GM04503 (cell line): ENCODE measurements at regions not wholly inside any gene's neighbourhood (a gene's known extent, or its start where the extent isn't known, plus 50 kb on each side); places are given as distances from the start of the nearest gene placed in this dataset.
"Not testable (repeated sequence)": the region's sequence is repeated elsewhere in the genome, so short reads cannot be mapped to it uniquely, and the experiment has no call there.

ENCODE experiments used
- DNase-seq: peaks from one replicate; pipeline ENCODE4 v3.0.0-alpha.2; 2012; ENCODE audit warnings: low read depth

DNA sequence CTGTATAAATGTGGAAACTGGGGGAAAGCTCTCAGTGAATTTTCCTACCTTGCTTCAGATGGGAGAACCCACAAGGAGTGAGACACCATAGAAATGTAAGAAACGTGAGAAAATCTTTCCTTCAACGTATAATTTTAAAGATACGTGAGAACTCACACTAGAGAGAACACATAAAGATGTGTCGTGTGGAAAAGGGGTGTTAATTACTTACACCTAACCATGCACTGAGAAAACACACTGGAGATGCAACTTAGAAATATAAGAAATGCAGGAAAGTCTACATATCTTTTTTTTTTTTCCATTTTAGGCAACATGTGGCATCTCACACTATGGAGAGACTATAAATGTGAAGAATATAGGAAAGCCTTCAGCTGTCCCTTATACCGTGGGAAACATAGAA is 352.9 kb upstream of the NETO1 start:
- no peak for DNase-seq

GRCh38 chr18:73218293-73218692 is 350.5 kb upstream of the NETO1 start:
- no peak for DNase-seq

DNA sequence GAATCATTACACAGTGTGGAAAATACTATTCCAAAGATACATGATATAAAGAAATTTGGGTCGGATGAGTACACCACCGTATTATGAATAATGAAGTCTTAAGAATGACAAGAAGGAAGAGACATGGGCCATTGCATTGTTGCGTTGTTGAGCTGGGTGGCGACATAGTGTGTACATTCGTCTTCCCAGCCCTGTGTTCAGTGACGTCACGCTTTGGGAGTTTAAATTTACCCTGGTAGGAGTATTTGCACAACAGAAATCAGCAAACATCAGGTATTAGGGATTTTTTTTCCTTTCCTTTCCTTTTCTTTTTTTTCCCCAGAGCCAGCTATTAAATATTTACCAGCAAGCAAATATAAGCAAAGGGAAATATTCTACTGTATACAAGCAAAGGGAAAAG is 347.2 kb upstream of the NETO1 start:
- no peak for DNase-seq

DNA sequence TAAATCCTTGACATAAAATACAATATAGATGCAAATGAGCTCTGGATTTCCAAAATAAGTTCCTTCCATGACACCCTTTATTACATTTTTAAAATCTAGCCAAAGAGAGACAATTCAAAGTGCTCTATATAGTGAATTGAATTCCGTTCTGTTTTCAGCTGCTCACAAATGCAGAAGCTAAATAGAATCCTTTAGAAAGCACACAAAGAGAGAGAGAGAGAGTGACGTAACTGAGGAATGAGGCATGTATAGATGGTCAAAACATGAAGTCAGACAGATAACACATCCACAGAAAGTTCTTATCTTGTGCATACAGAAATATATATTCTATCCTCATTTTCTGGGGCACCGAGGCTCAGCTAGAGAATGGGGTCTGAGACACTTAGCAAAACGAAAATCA is 344.7 kb upstream of the NETO1 start:
- DNase-seq = no peak

DNA sequence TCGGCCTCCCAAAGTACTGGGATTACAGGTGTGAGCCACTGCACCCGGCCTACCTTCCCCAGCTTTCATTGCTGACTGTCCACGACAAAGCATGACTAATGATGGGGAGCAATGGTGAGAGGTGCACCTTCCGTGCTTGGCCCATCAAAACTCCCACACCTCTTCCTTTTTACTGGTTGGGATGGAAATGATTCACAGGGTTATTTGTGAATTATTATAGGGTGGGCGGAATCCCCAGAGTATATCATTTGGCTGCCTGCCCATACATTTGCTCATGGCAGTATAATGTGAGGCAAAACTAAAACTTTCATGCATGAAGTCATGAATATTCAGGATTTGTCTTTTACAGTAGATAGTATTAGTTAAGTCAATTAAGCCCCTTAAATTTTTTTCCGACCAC is 334.2 kb upstream of the NETO1 start:
- DNase-seq = no peak

DNA sequence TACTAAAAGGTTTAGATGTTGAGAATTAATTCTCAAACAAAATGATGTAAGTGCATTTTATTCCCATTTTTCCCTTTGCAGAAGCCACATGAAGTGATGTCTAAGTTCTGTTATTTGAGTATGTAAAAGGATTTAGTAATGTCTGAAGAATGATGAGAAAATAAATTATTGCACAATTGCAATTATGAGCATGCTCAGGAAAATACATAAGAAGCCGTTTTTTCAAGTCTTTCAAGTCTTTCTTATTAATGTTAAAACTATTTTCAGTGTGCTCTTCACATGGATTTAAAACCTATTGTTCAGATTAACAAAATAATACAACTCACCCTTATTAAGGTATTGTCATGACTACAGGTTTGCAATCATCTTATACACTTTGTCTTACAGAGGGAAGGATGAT is 331.4 kb upstream of the NETO1 start:
- DNase-seq = no peak

DNA sequence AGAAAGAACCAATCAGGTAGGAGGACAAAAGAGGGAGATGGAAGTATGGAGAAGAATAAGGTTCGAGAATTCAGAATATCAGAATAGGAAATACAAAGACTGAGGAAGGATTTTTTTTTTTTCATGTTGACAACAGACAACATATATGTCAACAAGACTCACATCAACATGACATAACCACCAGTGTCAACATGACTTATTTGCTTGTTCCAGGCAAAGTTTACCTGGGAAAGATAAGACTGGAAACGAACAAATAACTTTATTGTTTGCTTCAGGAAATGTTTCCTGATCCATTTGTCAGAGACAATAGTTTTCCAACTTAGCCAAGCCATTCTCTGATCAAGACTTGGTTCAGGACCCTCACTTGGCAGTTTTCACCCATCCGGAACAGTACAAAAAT is 321.9 kb upstream of the NETO1 start:
- no peak for DNase-seq

DNA sequence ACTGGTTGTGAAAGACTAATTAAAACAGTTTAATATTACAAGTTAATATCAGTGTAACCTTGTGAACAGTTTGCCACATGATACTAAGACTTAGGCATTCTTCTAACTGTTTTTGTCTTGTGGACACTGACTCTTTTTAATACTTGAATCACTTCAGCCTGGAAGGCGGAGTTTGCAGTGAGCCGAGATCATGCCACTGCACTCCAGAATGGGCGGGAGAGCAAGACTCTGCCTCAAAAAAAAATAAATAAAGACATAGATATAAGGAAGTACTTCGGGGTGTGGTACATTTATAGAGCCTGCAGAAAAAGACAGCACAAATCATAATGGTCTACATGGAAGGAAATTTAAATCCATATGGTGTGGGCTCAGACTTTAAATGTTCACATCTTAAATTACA is 300.4 kb upstream of the NETO1 start:
- DNase-seq = no peak

DNA sequence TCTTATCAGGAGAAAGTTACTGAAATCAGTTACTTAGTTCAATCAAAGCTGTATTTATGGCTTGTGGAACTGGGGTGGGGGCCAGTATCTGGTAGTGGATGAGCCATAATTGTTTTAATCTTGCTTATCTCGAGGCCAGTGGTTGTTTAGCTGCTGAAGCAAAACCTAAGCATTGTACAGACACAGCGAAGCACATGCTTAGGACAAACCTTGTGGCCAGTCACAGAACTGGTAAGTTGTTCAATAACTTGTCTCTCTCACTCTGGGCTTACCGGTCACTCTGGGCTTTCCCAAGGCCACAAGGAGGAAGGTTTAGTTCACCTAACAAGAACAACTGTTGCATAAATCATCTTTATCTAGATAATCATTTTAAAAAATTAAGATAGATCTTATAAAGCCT is 296.6 kb upstream of the NETO1 start:
- no peak for DNase-seq

DNA sequence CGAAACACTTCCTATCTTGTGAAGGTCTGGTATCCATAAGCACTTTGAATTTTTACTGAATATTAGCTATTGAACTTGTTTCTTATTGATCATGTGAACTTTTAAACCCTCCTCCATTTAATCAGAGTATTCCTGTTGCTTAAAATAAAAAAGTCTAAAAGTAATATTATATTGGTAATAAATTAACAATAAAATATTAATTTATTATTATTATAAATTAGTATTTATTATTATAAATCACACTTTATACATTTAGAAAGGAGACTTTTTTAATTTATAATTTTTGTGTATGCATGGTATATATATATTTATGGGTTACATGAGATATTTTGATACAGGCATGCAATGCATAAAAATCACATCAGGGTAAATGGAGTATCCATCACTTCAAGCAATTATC is 295.4 kb upstream of the NETO1 start:
- no peak for DNase-seq

- no peak for DNase-seq
These were observed 288.3 kb upstream of the NETO1 start for GRCh38 chr18:73156117-73156516.

- no peak for DNase-seq
These were observed 285.5 kb upstream of the NETO1 start for GRCh38 chr18:73153271-73153670.

GRCh38 chr18:73151086-73151485 is 283.3 kb upstream of the NETO1 start:
- DNase-seq = no peak

DNA sequence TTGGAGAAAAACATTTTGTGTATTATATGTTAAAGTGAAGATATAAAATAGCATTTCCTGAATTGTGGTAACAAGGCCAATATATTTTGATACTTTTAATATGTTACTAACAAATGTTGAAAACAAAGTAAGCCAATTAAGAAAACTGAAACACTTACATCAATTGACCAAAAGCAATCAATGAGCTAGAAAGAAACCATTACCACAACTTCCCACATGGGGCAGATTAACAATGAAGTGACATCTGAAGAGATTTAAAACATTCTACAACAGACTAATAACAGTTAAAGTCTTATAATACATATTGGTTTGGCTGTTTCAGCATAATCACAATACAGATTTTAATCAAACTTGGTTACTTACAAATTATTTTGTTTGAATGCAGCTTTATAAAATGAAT is 282.4 kb upstream of the NETO1 start:
- no peak for DNase-seq

DNA sequence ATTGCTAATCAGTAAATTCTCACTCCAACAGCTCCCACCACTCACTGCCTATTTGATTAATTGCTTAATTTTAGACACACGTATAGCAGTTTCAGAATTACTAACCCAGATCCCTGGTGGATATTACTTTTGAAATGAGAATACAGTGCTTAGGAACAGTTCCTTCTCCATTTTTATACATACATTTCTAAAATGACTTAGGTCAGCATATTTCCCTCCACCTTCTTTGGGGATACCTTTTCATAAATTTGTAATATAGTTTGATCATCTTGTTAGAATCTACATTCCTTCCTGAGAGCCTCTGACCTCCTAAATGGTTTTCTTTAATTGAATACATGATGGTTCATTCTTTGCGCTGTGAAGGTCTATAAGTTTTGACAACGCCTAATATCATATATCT is 279.8 kb upstream of the NETO1 start:
- DNase-seq = no peak

- DNase-seq = no peak
These were observed 276.2 kb upstream of the NETO1 start for GRCh38 chr18:73144030-73144429.

GRCh38 chr18:73136134-73136533 is 268.3 kb upstream of the NETO1 start:
- DNase-seq = no peak

GRCh38 chr18:73124175-73124574 is 256.4 kb upstream of the NETO1 start:
- DNase-seq = no peak

DNA sequence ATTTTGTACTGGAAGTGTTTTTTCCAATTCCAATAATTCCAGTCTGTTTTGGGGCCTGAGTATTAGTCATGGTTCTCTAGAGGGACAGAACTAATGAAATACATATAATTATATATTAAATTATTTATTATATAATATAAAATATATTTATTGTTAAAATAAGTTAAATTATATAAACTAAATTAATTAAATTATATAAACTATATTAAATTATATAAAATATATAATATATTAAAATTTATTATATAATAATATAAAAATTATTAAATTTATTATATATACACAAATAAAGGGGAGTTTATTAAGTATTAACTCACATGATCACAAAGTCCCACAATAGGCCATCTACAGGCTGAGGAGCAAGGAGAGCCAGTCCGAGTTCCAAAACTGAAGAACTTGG is 253.4 kb upstream of the NETO1 start:
- DNase-seq = no peak

DNA sequence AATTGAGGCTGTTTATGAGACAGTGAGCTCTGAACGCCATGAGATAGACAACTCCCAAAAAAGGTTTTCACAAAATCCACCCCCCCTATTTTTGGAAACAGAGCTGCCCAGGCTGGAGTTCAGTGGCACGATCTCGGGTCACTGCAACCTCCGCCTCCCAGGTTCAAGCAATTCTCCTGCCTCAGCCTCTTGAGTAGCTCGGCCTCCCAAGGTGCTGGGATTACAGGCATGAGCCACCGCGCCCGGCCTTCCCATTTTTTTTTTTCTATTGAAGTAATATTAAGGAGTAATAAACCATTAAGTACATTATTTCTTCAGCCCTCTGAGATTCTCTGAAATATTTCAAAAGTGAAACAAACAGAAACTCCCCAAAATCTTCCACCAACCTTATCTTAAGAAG is 252.8 kb upstream of the NETO1 start:
- DNase-seq = no peak

GRCh38 chr18:73119574-73119973 is 251.8 kb upstream of the NETO1 start:
- no peak for DNase-seq

GRCh38 chr18:73118121-73118816 is 250.5 kb upstream of the NETO1 start:
- DNase-seq = no peak

GRCh38 chr18:73110307-73110706 is 242.5 kb upstream of the NETO1 start:
- DNase-seq = no peak

GRCh38 chr18:73101977-73102376 is 234.2 kb upstream of the NETO1 start:
- DNase-seq = no peak

- not testable (repeated sequence) for DNase-seq
These were observed 233.7 kb upstream of the NETO1 start for GRCh38 chr18:73101491-73101890.
